ENCODE measurements at regions not wholly inside any gene's neighbourhood (a gene's known extent, or its start where the extent isn't known, plus 50 kb on each side); places are given as distances from the start of the nearest gene placed in this dataset.
"Not testable (repeated sequence)": the region's sequence is repeated elsewhere in the genome, so short reads cannot be mapped to it uniquely, and the experiment has no call there.

- DNase-seq: no peak
These were observed 104.6 kb upstream of the ADAMTS9 start for GRCh38 chr3:64792445-64792844.

DNA sequence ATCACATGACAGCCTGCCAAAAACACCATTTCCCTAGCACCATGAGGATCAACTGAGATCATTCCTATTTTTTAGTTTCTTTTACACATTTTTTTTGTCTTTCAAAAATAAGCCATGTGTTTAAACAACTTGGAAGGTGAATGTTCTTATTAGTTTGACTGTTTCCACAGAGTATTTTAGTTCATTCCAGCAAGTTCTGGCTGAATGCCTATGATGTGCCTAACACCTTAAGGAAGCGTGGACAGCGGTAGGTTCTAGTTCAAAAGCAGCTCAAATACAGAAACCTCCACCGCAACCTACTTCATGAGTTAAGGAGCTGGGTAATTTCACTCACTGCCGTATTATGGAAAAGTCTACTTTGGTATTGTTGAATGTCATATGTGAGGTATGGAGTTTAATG, 101.3 kb upstream of the ADAMTS9 start:
- DNase-seq: no peak

DNA sequence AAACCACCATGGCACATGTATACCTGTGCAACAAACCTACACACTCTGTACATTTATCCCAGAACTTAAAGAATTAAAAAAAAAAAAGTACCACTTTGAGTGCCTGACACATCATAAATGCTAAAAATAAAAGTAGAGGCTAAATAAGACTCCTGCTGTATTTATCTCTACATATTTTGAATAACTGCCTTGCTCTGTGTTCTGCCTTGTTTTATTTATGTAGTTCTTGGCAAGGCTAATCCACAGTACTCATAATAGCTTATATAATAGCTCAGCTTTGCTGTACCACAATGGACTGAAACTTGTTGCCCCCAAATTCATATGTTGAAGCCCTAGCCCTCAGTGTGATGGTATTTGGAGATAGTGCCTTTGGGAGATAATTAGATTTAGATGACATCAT, 95.4 kb upstream of the ADAMTS9 start:
- DNase-seq: no peak

DNA sequence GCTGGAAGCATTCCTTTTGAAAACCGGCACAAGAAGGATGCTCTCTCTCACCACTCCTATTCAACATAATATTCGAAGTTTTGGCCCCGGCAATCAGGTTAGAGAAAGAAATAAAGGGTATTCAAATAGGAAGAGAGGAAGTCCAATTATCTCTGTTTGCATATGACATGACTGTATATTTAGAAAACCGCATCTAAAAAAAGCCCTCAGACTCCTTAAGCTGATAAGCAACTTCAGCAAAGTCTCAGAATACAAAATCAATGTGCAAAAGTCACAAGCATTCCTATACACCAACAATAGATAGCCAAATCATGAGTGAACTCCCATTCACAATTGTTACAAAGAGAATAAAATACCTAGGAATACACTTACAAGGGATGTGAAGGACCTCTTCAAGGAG, 93.1 kb upstream of the ADAMTS9 start:
- DNase-seq: not testable (repeated sequence)

- no peak for DNase-seq
These were observed 85.3 kb upstream of the ADAMTS9 start for GRCh38 chr3:64773137-64773536.

- no peak for DNase-seq
These were observed 78.6 kb upstream of the ADAMTS9 start for GRCh38 chr3:64766440-64766839.

- DNase-seq: no peak
These were observed 78.1 kb upstream of the ADAMTS9 start for GRCh38 chr3:64765947-64766346.

DNA sequence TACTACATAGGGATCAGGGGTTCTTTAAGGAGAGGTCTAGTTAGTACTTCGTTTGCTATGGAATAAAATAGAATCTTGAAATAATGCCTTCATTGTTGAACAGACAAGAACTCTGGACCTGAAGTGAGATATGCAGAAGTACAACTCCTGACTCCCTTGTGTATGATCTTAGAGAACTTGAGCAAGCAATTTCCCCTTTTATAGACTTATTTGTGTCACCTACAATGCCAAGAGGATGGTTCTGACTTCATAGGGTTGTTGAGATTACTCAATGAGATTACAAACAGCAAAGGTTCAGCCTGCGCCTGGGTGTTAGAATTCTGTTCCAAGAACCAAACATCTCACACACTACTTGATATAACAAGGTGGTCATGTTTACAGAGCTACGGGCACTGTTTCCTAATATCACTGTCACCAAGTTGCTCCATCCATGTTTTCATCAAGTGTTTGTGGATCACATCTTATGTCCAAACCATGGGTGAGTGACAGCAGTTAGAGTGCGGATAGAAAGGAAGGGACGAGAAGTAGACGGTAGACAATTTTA, 76.7 kb upstream of the ADAMTS9 start:
- no peak for DNase-seq

DNA sequence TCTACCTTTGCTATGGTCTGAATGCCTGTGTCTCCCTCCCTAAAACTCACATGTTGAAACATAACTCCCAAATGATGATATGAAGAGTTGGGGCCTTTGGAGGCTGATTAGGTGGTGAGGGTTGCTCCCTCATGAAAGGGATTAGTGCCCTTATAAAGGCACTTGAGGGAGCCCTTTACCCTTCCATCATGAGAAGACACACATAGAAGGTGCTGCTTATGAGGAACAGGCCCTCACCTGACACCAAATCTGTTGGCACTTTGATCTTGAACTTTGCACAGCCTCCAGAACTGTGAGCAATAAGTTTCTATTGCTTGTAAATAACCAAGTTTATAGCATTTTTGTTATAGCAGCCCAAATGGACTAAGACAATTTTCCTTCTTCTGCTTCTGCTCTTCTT, 76.2 kb upstream of the ADAMTS9 start:
- no peak for DNase-seq

DNA sequence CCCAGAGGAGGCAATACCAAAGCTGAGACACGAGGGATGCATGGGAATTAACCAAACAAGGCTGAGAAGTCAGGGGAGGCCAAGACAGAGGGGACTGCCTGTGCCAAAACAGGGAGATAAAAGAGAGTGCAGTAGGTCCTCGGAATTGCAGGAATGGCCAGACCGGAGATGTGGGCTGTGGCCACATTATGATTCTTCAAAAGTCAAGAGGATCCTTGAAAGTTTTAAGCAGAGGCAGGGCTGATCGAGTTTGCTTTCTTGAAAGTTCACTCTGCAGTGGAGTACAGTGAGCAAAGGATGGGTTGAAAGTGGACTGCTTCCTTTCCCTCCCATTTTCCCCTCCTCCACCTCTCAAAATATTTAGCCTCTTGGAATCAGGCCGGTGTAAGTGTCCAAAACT, 73.9 kb upstream of the ADAMTS9 start:
- DNase-seq: no peak

DNA sequence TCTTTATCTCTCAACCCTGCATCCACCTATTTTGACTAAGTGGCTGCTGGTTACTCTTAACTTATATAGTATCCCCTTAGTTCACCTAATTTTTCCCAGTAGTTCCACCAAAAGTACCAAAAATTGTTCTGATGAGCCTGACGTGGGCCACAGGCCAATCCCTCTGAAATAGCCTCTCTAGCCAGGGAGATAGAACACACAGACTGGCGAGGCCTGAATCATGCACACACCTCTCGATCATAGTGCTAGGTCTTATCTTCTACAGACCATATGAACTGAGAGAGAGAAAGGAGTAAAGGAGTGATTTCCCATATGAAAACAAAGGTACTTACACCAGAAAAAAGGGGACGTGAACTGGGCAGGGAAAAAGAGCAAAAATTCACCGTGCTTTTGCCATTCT, 72.5 kb upstream of the ADAMTS9 start:
- no peak for DNase-seq

- DNase-seq: no peak
These were observed 72.0 kb upstream of the ADAMTS9 start for GRCh38 chr3:64759811-64760210.

DNA sequence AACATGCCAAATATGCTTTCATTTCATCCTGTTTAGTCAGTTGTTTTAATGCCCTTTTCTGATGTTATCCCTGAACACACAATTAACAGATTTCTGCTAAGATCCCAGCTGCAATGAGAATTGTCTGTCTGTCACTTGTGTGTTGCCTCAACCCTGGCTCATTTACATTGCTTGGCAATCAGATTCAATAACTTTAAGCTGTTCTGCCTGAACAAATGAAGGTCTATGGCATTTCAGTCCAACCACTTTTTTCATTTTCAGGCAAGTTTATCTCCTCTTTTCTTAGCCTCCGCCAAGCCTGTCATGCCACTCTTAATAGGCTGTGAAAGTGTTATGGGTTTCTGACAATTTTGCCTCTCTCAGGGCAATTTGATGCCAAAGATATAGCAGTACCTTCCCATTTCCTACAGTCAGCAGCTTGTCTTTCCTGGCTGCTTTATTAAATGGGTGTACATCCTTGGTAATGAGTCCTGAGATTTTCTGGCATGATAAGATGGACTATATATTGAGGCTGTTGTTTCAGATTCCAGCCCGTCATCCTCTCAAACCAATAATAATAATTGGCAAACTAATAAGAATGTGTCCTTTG, 68.7 kb upstream of the ADAMTS9 start:
- no peak for DNase-seq

DNA sequence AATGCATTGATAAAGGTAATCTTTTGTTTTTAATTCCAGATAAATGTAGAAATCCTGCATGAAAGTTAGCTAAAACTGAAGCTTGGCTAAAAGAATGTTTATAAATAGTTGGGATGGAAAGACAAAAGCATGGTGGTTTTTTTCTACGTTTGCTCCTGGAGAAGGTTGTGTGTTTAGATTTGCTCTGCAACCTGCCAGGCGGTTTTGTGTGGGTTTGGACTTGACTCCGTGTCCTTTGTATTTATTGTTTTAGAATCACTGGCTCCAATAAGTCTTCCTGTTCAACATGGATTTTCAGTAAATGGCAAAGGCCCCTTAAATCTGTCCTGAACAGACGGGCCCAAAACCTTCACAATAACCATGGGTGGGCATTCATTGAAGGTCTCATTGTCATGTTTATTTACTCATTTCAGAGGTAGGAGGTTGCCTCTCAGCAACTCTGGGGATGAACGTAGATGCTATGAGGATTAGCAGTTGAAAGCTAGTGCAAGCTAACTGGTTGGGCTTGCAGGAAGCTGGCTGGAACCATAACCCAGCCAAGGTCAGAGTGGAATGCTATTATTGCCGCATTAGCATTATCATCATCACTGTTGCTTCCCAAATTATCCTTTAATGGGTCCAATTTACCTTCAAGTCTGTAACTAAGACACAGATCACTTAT, 60.6 kb upstream of the ADAMTS9 start:
- no peak for DNase-seq

GRCh38 chr3:64747679-64748078, 59.9 kb upstream of the ADAMTS9 start:
- no peak for DNase-seq

DNA sequence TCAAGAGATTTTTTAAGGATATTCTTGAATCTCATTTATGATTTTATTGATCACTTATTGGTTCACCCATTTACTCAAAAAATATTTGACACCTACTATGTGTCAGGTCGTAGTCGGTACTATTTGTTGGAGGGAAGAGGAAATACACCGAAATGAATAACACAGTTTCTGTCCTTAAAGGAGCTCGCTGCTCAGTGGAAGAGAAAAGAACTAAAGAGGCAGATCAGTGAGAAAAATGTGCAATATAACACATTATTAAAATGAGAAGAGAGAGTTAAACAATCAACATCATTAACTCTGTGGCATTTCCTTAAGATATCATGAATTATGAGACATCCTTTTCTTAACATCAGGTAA, 56.1 kb upstream of the ADAMTS9 start:
- no peak for DNase-seq

GRCh38 chr3:64743156-64743886, 55.5 kb upstream of the ADAMTS9 start:
- no peak for DNase-seq

DNA sequence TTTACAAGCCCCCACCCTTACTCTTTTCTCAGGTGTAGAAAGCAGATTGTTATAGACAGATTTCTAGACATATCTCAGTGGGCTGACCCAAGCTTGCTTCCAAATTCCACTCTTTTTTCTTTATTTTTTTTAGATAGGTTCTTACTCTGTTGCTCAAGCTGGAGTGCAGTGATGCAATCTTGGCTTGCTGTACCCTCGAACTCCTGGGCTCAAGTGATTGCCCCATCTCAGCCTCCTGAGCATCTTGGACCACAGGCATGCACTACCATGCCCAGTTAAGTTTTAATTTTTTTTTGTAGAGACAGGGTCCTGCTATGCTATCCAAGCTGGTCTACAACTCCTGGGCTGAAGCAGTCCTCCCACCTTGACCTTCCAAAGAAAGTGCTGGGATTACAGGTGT, 53.5 kb upstream of the ADAMTS9 start:
- DNase-seq: no peak

DNA sequence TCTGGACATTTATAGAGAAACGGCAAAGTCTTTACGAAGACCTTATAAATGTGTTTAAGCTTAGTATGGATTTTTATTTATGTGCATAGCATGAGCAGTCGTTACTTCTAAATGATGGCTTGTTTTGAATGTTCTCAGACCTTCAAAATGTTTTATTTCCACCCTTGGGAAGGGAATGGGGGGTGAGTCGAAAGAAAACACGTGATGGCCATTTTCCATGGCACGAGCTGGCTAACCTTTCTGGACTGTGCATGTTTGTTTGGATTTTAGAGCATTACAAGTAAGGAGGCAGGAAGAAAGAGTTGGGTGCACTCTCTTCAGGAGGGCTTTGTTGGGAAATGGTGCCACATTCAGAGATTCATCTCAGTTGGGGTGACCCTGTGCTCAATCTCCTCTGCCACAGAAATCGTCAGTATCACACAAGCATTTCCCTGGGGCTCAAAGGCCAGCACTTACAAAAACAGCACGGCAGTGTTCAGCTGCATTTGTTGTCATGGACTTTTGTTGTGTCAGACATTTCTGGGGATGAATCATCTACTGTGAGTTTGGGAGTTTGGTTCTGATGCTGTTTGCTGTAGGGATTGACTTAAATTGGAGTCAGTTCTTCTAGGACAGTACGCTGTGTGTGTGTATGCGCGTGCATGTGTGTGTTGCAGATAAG, 52.3 kb upstream of the ADAMTS9 start:
- DNase-seq: no peak
